ENCODE measurements at regions not wholly inside any gene's neighbourhood (a gene's known extent, or its start where the extent isn't known, plus 50 kb on each side); places are given as distances from the start of the nearest gene placed in this dataset.
"Not testable (repeated sequence)": the region's sequence is repeated elsewhere in the genome, so short reads cannot be mapped to it uniquely, and the experiment has no call there.

DNA sequence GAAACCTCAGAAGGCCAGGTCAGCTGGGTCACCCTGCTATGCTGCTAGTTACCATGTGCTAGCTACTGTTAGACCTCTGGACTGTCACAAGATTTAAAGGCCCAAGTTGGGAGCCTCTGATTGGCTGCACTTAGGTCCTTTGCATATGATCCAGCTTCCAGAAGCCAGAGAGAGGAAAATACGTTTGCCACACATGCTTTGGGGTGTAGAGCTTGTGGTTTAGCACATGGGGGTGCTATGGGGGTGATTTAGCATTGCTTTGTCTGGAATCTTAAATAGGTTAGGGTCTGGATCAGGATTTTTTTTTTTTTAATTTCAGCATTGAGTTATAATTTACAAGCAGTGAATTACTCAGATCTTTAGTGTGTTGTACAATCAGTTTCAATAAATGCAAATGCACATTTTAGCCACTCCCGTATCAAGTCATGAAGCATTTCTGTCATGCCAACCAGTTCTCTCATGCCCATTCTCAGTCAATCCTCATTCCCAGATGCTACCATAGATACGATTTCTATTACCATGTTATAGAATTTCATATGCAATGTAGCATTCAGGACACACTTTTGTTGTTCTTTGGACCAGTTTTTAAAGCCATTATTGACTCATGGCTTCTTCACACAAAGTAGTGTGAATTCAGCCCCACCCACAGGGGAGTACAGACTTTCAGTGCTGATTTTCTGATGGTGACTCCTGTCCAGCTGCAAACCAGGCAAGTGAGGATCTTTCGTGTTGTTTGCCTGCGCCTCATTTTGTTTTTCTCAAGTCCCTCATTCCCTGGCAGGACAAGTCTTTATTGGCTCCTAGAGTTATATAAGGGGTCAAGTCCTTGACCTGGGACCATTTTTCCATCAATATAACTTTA lies 250.4 kb downstream of the LRRC70 start:
- no peak for DNase-seq (ENCODE audit: low spot score)
- intact Hi-C loops (cut with DNase I): no loop called here

DNA sequence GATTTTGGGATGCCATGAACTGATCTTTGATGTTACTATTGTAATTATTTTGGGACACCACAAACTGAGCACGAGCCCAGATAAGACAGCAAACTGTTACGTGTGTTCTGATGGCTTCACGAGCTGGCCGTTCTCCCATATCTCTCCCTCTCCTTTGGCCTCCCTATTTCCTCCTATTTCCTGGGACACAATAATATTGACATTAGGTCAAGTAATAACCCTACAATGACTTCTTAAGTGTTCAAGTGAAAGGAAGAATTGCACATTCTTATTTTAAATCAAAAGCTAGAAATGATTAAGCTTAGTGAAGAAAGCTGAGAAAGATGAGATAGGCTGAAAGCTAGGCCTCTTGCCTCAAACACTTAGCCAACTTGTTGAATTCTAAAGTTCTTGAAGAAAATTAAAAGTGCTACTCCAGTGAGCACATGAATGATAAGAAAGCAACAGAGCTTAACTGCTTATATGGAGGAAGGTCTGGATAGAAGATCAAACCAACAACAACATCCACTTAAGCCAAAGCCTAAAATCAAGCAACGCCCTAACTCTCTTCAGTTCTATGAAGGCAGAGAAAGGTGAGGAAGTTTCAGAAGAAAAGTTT lies 247.1 kb downstream of the LRRC70 start:
- intact Hi-C loops (cut with DNase I): no loop called here
- no peak for DNase-seq (ENCODE audit: low spot score)

DNA sequence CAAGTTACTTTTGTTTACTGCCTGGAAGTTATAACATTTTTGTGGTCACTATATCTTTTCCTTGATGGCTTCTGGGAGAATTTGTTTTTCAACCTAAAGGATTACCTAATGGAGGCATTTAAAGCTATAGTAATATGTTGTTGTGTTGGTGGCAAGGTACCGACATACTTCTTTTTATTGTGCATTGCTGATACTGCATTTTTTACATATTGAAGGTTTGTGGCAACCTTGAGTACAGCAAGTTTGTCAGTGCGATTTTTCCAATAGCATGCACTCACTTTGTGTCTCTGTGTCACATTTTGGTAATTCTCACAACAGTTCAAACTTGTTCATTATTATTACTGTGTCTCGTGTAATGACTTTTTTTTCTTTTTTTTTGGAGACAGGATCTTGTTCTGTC lies 246.3 kb downstream of the LRRC70 start:
- intact Hi-C loops (cut with DNase I): no loop called here
- no peak for DNase-seq (ENCODE audit: low spot score)

DNA sequence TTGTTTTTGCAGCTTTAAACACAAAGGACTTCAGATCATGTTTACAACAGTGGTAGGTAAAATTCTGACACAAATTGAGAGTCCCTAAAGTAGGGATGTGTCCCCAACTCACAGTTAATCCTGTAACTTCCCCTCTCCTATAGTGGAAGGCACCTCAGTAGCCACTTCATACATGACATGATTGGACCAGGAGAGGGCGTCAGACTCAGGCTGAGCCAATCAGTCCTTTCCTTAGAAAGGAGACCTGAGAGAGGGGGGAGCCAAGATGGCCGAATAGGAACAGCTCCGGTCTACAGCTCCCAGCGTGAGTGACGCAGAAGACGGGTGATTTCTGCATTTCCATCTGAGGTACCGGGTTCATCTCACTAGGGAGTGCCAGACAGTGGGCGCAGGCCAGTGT lies 238.4 kb downstream of the LRRC70 start:
- DNase-seq (ENCODE audit: low spot score); intact Hi-C loops (cut with DNase I): not testable (repeated sequence)

DNA sequence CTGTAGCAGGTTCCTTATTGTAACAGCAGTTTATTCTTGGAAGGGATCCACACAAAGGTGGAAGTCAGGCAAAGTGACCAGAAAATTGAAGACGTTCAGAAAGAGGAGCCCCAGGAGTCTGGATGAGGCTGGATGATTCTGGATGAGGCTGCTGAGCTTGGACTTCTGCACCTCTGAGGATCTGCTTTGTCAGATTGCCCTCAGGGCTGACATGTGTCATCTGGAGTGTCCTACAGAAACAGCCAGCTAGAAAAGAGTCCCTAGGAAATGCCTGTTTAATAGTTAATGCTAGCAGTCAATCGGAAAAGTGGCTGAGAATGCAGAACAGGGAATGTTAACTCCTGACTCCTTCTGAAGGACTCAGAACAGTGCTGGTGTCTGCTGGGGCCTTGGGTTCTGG lies 236.4 kb downstream of the LRRC70 start:
- DNase-seq (ENCODE audit: low spot score): no peak
- intact Hi-C loops (cut with DNase I): no loop called here

DNA sequence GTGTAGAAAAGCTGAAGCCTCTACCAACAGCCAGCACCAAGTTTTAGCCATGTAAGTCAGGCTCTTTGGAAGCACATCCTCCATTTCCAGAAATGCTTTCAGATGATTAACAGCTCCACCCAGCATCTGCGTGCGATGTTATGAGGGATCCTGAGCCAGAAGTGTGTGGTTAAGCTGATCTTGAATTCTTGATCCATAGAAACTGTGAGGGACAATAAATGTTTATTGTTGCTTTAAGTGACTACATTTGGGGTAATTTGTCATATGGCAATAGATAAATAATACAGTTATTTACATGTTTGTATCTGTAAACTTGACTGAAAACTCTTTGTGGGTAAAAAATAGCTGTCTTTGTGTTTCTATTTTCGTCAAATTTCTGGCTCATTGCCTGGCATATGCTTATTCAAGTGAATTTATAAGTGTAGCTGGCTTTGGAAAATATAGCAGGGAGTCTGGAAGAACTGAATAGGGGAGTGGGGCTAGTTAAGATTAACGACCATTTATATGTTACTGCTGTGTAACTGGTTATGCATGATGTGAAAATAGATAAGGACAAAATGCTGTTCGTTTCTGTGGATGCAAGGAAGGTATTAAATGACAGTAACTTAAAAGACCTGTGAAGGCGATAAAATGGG lies 234.1 kb downstream of the LRRC70 start:
- intact Hi-C loops (cut with DNase I): no loop called here
- no peak for DNase-seq (ENCODE audit: low spot score)

DNA sequence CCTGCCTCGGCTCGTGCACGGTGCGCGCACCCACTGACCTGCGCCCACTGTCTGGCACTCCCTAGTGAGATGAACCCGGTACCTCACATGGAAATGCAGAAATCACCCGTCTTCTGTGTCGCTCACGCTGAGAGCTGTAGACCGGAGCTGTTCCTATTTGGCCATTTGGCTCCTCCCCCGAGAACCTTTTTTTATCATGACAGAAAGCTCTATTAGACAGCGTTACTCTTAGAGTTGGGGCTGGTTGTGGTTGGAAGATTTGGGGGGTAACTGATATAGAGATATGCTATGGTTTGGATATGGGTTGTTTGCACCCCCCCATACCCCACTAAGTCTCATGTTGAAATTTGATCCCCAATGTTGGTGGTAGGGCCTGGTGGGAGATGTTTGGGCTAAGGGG lies 226.2 kb downstream of the LRRC70 start:
- DNase-seq (ENCODE audit: low spot score); intact Hi-C loops (cut with DNase I): not testable (repeated sequence)

DNA sequence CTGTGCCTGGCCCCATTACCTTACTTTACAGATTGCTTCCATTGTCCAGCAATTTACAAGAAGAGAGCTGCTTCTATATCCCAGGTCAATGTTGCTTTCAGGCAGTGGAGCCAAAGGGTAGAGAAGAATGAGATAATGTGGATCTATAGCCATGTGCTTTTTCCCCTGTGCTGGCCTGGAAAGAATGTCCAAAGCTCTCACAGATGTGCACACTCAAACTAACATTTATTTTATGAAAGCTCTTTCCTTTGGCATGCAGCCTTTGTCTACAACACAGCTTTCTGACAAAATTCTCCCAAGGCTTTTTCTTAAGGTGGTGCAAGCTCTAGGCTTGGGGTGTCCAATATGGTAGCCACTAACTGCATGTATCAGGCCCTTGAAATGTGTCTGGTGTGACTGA lies 217.3 kb downstream of the LRRC70 start:
- intact Hi-C loops (cut with DNase I): no loop called here
- no peak for DNase-seq (ENCODE audit: low spot score)

DNA sequence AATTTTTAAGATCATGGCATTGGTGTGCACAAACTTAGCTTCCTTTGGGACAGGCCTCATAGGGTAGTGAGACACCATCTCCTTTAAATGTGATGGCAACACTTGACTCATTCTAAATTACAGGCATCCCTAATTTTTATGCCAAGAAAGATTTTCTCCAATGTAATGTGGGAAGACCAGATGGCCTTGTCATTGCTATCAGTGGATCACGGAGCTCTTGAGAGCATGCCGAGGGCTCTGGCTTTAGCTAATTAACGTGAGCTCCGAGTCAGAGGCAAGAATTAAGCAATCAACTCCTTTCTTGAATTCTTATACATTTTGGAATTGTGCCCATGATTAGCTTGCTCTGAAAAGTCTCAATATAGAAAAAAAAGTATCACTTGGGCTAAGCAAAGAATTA lies 215.8 kb downstream of the LRRC70 start:
- intact Hi-C loops (cut with DNase I): no loop called here
- no peak for DNase-seq (ENCODE audit: low spot score)

DNA sequence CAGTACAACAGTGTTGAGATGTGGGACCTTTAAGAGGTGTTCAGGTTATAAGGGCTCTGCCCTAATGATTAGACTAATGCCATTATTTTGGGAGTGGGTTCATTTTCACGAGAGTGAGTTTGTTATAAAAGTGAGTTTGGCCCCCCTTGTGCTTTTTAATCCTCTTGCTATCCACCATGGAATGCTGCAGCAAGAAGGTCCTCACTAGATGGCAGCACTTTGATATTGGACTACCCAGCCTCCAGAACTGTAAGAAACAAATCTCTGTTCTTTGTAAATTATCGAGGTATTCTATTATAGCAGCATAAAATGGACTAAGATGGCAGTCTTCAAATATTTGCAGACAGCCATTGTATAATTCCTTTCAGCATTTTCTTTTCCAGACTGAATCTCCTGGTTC lies 212.4 kb downstream of the LRRC70 start:
- intact Hi-C loops (cut with DNase I): no loop called here
- no peak for DNase-seq (ENCODE audit: low spot score)

DNA sequence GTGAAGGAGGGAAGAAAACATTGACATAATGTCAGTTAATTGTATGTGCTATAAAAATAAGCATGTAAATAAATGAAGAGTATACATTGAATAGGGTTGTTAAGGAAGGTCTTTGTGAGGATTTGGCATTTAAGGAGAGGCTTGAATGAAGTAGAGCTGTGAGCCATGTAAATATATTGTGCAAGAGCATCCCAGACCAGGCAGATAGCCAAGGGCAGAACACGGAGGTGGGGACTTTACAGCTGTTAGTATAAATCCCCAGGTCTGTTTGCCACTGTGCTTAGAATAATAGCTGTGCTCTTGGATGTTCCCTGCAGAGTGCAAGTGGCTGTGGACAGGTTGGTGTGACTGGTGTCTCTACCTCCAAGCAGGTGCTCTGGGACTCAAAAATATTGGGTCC lies 211.7 kb downstream of the LRRC70 start:
- intact Hi-C loops (cut with DNase I): no loop called here

DNA sequence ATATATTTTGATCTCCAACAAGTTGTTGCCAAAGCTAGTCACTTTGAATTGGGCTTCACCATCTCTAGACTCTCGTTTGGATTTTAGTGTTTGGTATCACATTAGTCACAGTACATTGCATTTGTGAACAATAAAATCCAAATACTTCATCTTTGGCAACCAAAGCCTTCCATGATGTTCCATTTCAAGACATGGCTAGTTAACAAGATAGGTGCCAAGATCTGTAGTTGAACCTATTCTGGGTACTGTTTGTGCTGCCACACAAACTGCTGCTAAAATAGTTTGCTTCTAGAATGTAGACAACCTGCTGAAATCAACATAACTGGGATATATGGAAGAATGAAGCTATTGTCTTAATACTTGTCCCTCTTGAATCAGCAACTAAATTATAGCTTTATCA lies 207.5 kb downstream of the LRRC70 start:
- intact Hi-C loops (cut with DNase I): no loop called here
- DNase-seq (ENCODE audit: low spot score): no peak

More for the DNA sequence above, 211.7 kb downstream of the LRRC70 start:
- DNase-seq (ENCODE audit: low spot score): no peak

DNA sequence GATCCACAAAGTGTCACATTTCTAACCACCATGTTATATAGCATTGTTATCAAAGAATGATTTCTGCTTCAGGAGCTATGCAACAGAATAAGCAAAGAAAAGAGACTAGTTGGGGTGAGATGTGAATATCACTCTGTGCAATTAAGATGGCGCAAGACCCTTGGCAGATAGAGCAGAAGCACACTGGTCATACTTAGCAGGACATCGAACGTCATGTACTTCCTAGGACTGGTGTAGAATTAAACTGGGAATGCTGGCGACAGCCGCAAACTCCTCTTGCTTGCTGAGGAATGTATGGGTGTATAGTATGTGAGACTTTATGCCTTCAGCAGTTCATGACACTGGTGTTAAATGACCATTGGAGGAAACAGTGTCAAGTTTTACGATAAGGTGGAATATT lies 207.0 kb downstream of the LRRC70 start:
- intact Hi-C loops (cut with DNase I): no loop called here
- DNase-seq (ENCODE audit: low spot score): no peak

DNA sequence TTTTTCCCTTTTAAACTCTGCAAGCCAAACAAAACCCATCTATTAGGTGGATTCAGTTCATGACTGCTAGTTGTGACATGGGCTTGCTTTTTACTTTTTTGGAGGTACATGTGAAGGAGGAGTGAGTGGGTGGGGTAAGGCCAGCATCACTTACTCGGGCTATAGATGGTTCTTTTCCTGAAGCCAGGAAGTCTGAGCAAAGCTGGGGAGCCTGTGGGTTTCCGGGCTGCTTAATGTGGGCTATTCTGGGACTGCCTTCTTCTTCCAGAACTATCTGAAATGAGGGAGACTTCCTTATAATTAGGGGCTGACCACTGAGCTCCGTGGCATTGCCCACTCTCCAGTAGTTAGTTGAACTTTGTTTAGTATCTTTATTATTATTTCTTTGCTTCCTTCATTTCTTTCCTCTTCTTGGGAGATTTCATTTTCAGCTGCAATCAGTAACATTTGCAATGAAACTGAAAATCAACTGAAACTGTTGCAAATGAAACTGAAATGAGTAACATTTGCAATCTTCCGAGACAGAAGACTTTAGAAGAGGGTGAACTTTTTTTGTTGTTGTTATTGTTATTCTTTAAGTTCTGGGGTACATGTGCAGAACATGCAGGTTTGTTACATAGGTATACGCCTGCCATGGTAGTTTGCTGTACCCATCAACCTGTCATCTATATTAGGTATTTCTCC lies 204.9 kb downstream of the LRRC70 start:
- intact Hi-C loops (cut with DNase I): no loop called here
- no peak for DNase-seq (ENCODE audit: low spot score)

DNA sequence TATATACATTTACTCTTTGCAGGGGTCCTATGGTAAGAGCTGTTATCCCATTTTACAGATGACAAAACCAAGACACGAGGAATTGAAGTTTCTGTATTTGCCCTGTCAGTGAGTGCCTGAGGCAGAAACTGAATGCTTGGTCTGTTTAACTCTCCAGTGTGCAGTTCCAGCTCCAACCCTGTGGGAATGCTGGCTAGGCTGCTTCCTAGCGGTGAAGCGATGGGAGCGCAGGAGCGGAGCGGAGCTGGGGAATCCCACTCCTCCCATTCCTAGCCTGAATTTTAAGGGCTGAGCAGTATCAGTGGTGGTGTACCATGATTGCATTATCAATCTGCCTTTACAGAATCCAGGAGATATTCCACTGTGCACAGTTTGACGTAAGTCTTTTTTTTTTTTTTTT lies 202.3 kb downstream of the LRRC70 start:
- no peak for DNase-seq (ENCODE audit: low spot score)
- intact Hi-C loops (cut with DNase I): no loop called here

DNA sequence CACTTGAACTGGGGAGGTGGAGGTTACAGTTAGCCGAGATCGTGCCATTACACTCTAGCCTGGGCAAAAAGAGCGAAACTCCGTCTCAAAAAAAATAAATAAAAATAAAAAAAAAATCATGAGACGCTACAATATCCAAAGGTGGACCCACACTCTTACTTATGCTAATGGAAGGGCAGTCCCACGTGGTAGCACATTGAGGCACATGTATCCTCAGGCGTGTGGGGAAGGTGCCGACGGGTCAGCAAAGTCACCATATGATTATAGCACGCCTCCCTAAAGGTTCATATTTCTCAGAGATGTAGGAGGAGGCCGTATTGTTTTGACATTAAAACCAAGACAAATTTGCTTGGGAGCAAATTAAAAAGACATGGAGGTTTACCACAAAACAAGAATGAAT lies 201.6 kb downstream of the LRRC70 start:
- intact Hi-C loops (cut with DNase I): no loop called here
- no peak for DNase-seq (ENCODE audit: low spot score)

DNA sequence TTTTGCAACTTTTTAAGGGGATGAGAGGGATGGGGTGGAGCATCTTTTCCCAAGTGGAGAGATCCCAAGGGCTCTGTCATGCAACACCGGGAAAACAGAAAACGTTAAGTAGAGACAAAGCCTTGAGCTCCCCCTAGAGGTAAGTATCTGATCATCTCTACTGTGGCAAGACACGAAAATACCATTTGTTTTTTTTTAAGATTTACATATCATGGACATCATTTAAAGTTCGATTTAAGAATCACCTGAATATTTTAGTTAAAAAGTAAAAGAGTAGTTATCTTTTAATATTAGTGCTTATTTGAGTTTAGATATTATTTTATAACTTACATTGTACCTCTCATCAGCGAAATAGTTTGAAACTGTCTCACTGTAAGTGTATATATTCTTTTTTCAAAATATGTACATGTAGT lies 200.4 kb downstream of the LRRC70 start:
- intact Hi-C loops (cut with DNase I): loop anchor here (2.0 kb wide), 1 partner anchor 318 kb away; no protein-coding TSS in a partner anchor
- no peak for DNase-seq (ENCODE audit: low spot score)

DNA sequence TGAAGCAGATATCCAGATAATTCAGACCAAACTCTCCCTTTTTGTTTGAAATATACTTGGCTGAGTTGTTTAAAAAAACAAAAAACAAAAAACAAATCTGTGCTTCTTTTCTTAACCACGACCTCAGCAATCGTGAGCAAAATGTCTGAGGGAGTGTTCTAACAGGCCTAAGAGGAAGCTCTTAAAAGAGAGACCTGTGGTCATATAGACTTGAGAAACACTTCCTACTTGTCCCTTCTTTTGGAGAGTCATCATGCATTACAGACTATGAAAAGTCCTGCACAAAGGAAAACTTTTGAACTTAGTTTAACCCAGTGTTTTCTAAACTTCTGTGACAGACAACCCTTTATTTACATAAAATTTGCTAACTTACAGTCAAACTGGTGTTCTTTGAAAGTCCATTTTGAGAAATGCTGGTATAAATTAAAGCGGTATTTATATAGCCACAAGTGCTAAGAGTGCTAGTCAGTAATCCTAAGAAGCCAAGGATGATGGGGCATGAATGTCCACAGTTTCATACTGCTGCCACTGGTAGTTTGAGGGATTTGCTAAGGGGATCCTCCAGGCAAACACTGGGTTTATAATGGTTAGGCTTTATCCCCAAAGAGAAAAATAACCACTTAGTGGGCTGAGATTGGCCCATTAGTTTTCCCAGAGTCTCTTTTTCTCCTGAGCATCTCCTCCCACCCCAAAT lies 199.8 kb downstream of the LRRC70 start:
- intact Hi-C loops (cut with DNase I): loop anchor here (2.0 kb wide), 1 partner anchor 318 kb away; no protein-coding TSS in a partner anchor
- no peak for DNase-seq (ENCODE audit: low spot score)

DNA sequence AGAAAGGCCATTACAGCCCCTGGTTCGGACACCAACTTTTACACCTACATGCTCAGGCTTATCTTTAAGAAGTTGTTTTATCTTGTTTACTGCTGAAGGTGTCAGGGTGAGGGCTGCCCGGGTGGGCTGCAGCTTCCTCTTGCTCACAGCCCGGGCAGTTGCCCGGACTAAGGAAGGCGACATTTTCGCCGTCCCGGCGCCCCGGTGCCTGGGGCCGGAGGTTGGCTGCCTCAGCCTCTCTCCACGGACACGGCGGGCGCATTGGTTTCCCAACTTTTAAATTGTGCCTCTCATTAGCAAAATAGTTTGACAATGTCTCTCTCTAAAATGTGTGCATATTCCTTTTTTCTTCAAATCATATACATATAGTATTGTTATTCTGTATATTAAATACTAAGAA lies 198.5 kb downstream of the LRRC70 start:
- DNase-seq (ENCODE audit: low spot score); intact Hi-C loops (cut with DNase I): not testable (repeated sequence)

DNA sequence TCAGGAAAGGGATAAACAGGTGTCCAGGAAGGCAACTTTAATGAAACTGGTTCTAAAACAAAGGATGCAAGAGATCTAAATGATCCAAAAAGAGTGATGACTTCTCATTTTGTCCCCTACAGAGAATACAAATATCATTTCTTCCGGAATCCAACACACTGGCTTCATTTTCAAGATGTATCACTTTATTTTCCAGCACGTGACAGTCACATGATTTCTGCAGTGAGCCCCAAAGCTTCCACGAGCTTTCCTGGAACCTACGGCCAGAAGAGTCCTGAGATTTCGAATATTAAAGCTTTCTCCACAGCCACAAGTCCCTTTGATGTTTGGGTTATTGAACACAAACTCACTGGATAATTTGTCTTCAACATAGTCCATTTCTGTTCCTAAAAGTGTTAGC lies 198.0 kb downstream of the LRRC70 start:
- intact Hi-C loops (cut with DNase I); DNase-seq (ENCODE audit: low spot score): not testable (repeated sequence)

Data from cardiac septum (tissue), 1 donor.